Fibroblast of villous mesenchyme (primary cell): ENCODE measurements at regions not wholly inside any gene's neighbourhood (a gene's known extent, or its start where the extent isn't known, plus 50 kb on each side); places are given as distances from the start of the nearest gene placed in this dataset.

Experiments
- DNase-seq: peaks from one replicate; pipeline ENCODE4 v3.0.0-alpha.2; 2010; ENCODE audit warnings: low read depth
- H3K4me3 ChIP-seq: 2 replicates; pipeline ENCODE4 v1.5.1; 2011; ENCODE audit warnings: low read depth, mild to moderate bottlenecking, low read length
- CTCF ChIP-seq: IDR thresholded peaks from 2 replicates; pipeline ENCODE4 v1.5.1; 2012; ENCODE audit warnings: low read depth, mild to moderate bottlenecking, low read length; ENCODE audit not compliant: insufficient read depth

GRCh38 chr15:31275331-31276262, 51.0 kb upstream of the KLF13 start:
- no peak for DNase-seq
- TF ChIP-seq CTCF = no peak
- H3K4me3 ChIP-seq = no peak overlapping the region

DNA sequence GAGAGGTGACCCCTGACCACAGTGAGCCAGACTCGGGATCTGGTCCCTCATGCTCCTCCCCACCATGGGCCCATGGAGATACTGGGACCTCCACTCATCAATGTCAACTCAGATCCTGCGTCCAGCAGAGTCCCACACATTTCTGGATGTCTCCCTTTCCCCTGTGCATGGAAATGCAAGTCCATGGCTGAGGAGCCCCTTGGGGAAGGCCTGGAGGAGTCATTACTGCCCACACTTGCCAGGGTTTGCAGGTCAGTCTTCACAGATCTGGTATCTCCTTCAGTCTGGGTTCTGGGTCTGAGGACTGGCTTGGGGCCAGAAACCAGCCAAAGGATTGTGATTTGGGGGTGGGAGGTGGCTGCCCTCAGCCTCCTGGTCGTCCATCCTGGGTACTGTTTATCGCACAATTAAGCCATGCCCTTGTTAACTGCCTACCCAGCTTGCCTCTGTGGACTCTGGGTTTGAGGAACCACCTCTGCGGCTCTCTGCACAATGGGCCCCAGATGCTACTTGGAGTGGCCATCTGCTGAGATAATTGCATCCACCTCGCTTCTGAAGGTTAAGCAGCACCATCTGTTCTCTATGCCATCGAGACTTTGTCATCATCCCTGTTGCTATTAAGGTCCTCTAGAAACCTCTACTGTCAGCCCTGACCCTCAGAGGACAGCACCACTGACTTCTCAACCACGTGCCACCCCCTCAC, 49.9 kb upstream of the KLF13 start:
- no peak for TF ChIP-seq CTCF
- H3K4me3 ChIP-seq = no peak overlapping the region
- no peak for DNase-seq
